GM18868 (cell line): ENCODE measurements at regions not wholly inside any gene's neighbourhood (a gene's known extent, or its start where the extent isn't known, plus 50 kb on each side); places are given as distances from the start of the nearest gene placed in this dataset.

Experiments used
- ATAC-seq: cut with Tn5 transposase; IDR thresholded peaks from one replicate; pipeline ENCODE4 v1.9.1; 2021; ENCODE audit warnings: mild to moderate bottlenecking, moderate library complexity; ENCODE audit not compliant: unreplicated experiment

DNA sequence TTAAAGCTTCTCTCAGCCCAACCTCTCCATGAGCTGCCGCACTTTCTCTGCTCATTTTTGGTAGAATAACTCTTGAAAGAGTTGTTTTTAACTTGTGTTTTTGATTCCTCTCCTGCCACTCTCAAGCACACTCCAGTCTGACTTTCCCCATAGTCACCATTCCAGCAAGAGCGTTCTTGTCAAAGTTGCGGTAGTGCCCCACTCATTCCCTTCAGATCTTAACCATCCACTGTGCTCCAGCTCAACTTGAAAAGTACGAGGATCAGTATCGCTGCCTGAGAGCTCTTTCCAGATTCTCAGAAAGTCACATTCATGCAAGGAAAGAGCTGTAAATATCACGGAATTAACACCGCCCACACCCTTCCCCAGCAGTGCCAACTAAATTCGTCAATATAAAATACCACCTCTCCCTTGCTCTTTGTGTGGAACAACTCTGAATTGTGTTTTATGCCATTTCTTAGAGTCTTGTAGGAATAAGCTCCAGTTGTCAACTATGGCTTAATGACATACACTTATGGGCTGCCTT is 59.7 kb upstream of the IL15 start:
- no peak for ATAC-seq

- no peak for ATAC-seq
These were observed 57.9 kb upstream of the IL15 start for GRCh38 chr4:141578451-141578850.

DNA sequence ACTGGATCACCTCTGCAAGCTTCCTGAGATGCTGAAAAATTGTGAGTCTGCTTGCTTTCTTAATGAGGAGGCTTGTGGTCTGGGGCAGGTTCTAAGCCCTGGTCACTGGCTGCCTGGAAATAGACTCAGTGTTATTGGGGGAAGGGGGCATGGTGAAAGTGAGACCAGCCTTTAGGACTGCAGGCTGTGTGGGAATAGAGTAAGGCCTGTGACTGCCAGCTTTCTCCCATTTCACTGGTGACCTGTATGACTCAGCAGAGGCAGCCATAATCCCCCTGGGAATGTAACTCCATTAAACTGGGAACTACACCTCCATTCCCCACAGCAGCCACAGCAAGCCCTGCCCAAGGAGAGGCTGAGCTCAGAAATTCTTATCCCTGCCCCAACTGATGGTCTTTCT is 55.9 kb upstream of the IL15 start:
- ATAC-seq = no peak
